IMR-90 (cell line): ENCODE measurements at regions not wholly inside any gene's neighbourhood (a gene's known extent, or its start where the extent isn't known, plus 50 kb on each side); places are given as distances from the start of the nearest gene placed in this dataset.

Experiments
- ATAC-seq: fragments of 200-7000 bp; cut with Tn5 transposase; 2 replicates; pipeline ENCODE4 v1.9.1; 2020; ENCODE audit warnings: low read depth, mild to moderate bottlenecking, moderate library complexity
- BruUV-seq: library from RNA; stranded (reverse); fragments of 400-500 nt; replicated peaks from 2 replicates; lab custom pipeline; 2021; lab: Mats Ljungman, UMichigan
- CTCF ChIA-PET: fragments of 300-600 bp; formaldehyde crosslinking; extraction: SDS; loops from one replicate; lab custom pipeline; 2021; ENCODE audit warnings: antibody characterized with exemption; lab: Yijun Ruan, JAX
- POLR2A ChIA-PET: fragments of 300-600 bp; sonication (Branson Sonifier 250); formaldehyde crosslinking; loops from one replicate; lab custom pipeline; 2022; ENCODE audit warnings: antibody characterized with exemption; ENCODE audit not compliant: unreplicated experiment; lab: Charles Lee
- DNase-seq: peaks from one replicate; pipeline ENCODE4 v3.0.0; 2013
- H2AFZ ChIP-seq: replicated peaks from 2 replicates; pipeline ENCODE3; 2013; ENCODE audit warnings: low read length, mild to moderate bottlenecking; ENCODE audit not compliant: poor library complexity
- H2AK5ac ChIP-seq: 2 replicates; pipeline ENCODE4 v1.6.1; 2013; ENCODE audit warnings: low read depth, low read length, inconsistent platforms
- H2AK9ac ChIP-seq: replicated peaks from 2 replicates; pipeline ENCODE3; 2013; ENCODE audit warnings: mild to moderate bottlenecking, low read depth, low read length, moderate library complexity; ENCODE audit not compliant: poor library complexity
- H2BK120ac ChIP-seq: 2 replicates; pipeline ENCODE4 v1.6.1; 2013; ENCODE audit warnings: low read depth, low read length, inconsistent platforms
- H2BK15ac ChIP-seq: 3 replicates; pipeline ENCODE4 v1.6.1; 2013; ENCODE audit warnings: low read depth, low read length, inconsistent platforms
- H2BK20ac ChIP-seq: 2 replicates; pipeline ENCODE4 v1.6.1; 2013; ENCODE audit warnings: low read depth, mild to moderate bottlenecking, inconsistent platforms, low read length, moderate library complexity
- H2BK5ac ChIP-seq: 2 replicates; pipeline ENCODE4 v1.6.1; 2013; ENCODE audit warnings: mild to moderate bottlenecking, low read depth, low read length, inconsistent platforms; ENCODE audit not compliant: poor library complexity, severe bottlenecking
- H3K14ac ChIP-seq: replicated peaks from 2 replicates; pipeline ENCODE4 v1.6.1; 2013; ENCODE audit warnings: low read depth, low read length, inconsistent platforms
- H3K18ac ChIP-seq: 2 replicates; pipeline ENCODE4 v1.6.1; 2013; ENCODE audit warnings: low read depth, low read length, control low read depth
- H3K23ac ChIP-seq: 2 replicates; pipeline ENCODE4 v1.6.1; 2013; ENCODE audit warnings: low read depth, low read length, inconsistent platforms
- H3K27ac ChIP-seq: 2 replicates; pipeline ENCODE4 v1.5.1; 2013; ENCODE audit warnings: mild to moderate bottlenecking, control low read depth, low read length; ENCODE audit not compliant: insufficient read depth
- H3K27me3 ChIP-seq: 2 replicates; pipeline ENCODE4 v1.6.1; 2013; ENCODE audit warnings: low read length; ENCODE audit not compliant: control insufficient read depth, insufficient read depth
- H3K36me3 ChIP-seq: 2 replicates; pipeline ENCODE4 v1.6.1; 2013; ENCODE audit warnings: low read length, mixed read lengths; ENCODE audit not compliant: control insufficient read depth, insufficient read depth
- H3K4ac ChIP-seq: 2 replicates; pipeline ENCODE4 v1.6.1; 2013; ENCODE audit warnings: low read depth, low read length, inconsistent platforms
- H3K4me1 ChIP-seq: 2 replicates; pipeline ENCODE4 v1.6.1; 2013; ENCODE audit warnings: low read length, mixed read lengths; ENCODE audit not compliant: control insufficient read depth, insufficient read depth
- H3K4me2 ChIP-seq: 2 replicates; pipeline ENCODE4 v1.6.1; 2013; ENCODE audit warnings: low read depth, mild to moderate bottlenecking, control low read depth, low read length, moderate library complexity
- H3K4me3 ChIP-seq: 2 replicates; pipeline ENCODE4 v1.5.1; 2013; ENCODE audit warnings: low read depth, mild to moderate bottlenecking, control low read depth, low read length, moderate library complexity; ENCODE audit not compliant: insufficient read depth
- H3K56ac ChIP-seq: 2 replicates; pipeline ENCODE4 v1.6.1; 2013; ENCODE audit warnings: low read length, inconsistent platforms; ENCODE audit not compliant: insufficient read depth; ENCODE audit errors: extremely low read depth
- H3K79me1 ChIP-seq, 2 experiments: 2 replicates each; pipeline ENCODE4 v1.6.1; 2013; ENCODE audit warnings: low read length in 2 of 2, inconsistent platforms in 1 of 2, low read depth in 1 of 2
- H3K9ac ChIP-seq: 2 replicates; pipeline ENCODE4 v1.6.1; 2013; ENCODE audit warnings: low read depth, low read length, control low read depth
- H3K9me1 ChIP-seq: 2 replicates; pipeline ENCODE4 v1.6.1; 2013; ENCODE audit warnings: low read length, inconsistent platforms; ENCODE audit not compliant: insufficient read depth
- H3K9me3 ChIP-seq: 2 replicates; pipeline ENCODE4 v1.6.1; 2013; ENCODE audit warnings: low read length; ENCODE audit not compliant: control insufficient read depth, insufficient read depth
- H4K20me1 ChIP-seq: 2 replicates; pipeline ENCODE4 v1.6.1; 2013; ENCODE audit warnings: low read length, inconsistent platforms; ENCODE audit not compliant: insufficient read depth
- H4K5ac ChIP-seq: 2 replicates; pipeline ENCODE4 v1.6.1; 2013; ENCODE audit warnings: mild to moderate bottlenecking, low read depth, low read length, control low read depth
- H4K8ac ChIP-seq, 2 experiments: 2 replicates each; pipeline ENCODE4 v1.6.1; 2013; ENCODE audit warnings: low read depth in 2 of 2, low read length in 2 of 2, control low read depth in 1 of 2, inconsistent platforms in 1 of 2
- H4K91ac ChIP-seq: 2 replicates; pipeline ENCODE4 v1.6.1; 2013; ENCODE audit warnings: low read depth, low read length, inconsistent platforms; ENCODE audit not compliant: insufficient read depth
- CEBPB ChIP-seq: IDR thresholded peaks from 2 replicates; pipeline ENCODE4 v1.6.1; 2012; ENCODE audit warnings: low read depth, low read length, improper control_type of control experiment
- CHD1 ChIP-seq: IDR thresholded peaks from 2 replicates; pipeline ENCODE4 v1.6.1; 2012; ENCODE audit warnings: low read depth, low read length, improper control_type of control experiment
- FOS ChIP-seq: fragments of 150-350 bp; IDR thresholded peaks from 2 replicates; pipeline ENCODE4 v1.6.1; 2016; ENCODE audit warnings: low read depth, low read length
- MAZ ChIP-seq: IDR thresholded peaks from 2 replicates; pipeline ENCODE4 v1.6.1; 2012; ENCODE audit warnings: low read depth, mild to moderate bottlenecking, low read length, improper control_type of control experiment, moderate library complexity, borderline replicate concordance
- MXI1 ChIP-seq: IDR thresholded peaks from 2 replicates; pipeline ENCODE4 v1.6.1; 2012; ENCODE audit warnings: low read depth, mild to moderate bottlenecking, low read length, moderate library complexity, borderline replicate concordance
- NFE2L2 ChIP-seq: fragments of 150-350 bp; IDR thresholded peaks from 2 replicates; pipeline ENCODE4 v1.6.1; 2016; ENCODE audit warnings: low read depth, mild to moderate bottlenecking, low read length
- POLR2A ChIP-seq: IDR thresholded peaks from 2 replicates; pipeline ENCODE4 v1.6.1; 2012; ENCODE audit warnings: mild to moderate bottlenecking, low read depth, low read length
- RAD21 ChIP-seq: IDR thresholded peaks from 2 replicates; pipeline ENCODE4 v1.6.1; 2012; ENCODE audit warnings: low read length, improper control_type of control experiment
- RFX5 ChIP-seq: IDR thresholded peaks from 2 replicates; pipeline ENCODE4 v1.8.0; 2012; ENCODE audit warnings: low read depth, mild to moderate bottlenecking, low read length, moderate library complexity
- SMC3 ChIP-seq: fragments of 150-350 bp; IDR thresholded peaks from 2 replicates; pipeline ENCODE4 v1.6.1; 2016; ENCODE audit warnings: low read depth, mild to moderate bottlenecking, antibody characterized with exemption, low read length, moderate library complexity
- WGBS, 2 experiments: methylation state at CpG; one replicate each; pipeline versions ENCODE4 v1.1.5 to v1.1.7; 2013; ENCODE audit warnings: missing lambda C conversion rate in 2 of 2; ENCODE audit not compliant: insufficient read length in 1 of 2; ENCODE audit errors: extremely low coverage in 2 of 2; 5-methylcytosine and 5-hydroxymethylcytosine counted together
- dilution Hi-C: fragments of 300-500 bp; cut with HindIII; formaldehyde crosslinking; loops from one replicate; pipeline ENCODE4 v1.14.3; 2018; ENCODE audit warnings: low sequenced_read_pairs; ENCODE audit not compliant: unreplicated experiment
- in situ Hi-C: fragments of 300-500 bp; cut with MboI; formaldehyde crosslinking; loops from 3 replicates; pipeline ENCODE4 v1.14.3; 2019; ENCODE audit warnings: low sequenced_read_pairs, inconsistent platforms, mixed read lengths
- intact Hi-C: fragments of 100-400 bp; cut with micrococcal nuclease; formaldehyde crosslinking; loops from 2 replicates; pipeline ENCODE4 v1.10.0; 2022
- TF ChIP-seq, protein P1 (sequence below): fragments of 150-350 bp; IDR thresholded peaks from 2 replicates; pipeline ENCODE4 v1.6.1; 2017; ENCODE audit warnings: mild to moderate bottlenecking, antibody characterized with exemption, low read length, low read depth
- TF ChIP-seq, protein P2 (sequence below): conservative IDR thresholded peaks from 2 replicates; pipeline ENCODE4 v1.5.1; 2012; ENCODE audit warnings: mild to moderate bottlenecking, low read depth, low read length, improper control_type of control experiment

DNA sequence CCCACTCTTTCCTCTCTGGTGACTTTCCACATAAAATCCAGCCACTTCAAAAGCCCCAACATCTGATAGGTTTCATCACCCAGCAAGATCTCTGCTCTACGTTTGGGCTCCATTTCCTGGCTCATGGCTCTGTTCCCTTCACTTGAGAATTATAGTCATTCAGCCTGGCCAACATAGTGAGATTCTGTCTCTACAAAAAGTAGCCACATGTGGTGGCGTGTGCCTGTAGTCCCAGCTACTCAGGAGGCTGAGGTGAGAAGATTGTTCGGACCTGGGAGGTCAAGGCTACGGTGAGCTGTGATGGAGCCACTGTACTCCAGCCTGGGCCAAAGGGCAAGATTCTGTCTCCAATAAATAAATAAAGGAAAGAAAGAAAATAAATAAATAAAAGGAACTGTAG is 83.3 kb upstream of the IGFBPL1 start:
- Histone ChIP-seq H2AK9ac (no peak overlapping the region), H3K23ac (no peak overlapping the region), H4K20me1 (no peaks in the 10 kb centered on the region), H3K14ac (no peak overlapping the region), H3K4me1 (no peaks in the 10 kb centered on the region), H3K79me1 (no peaks in the 10 kb centered on the region), H4K91ac (no peak overlapping the region), H2AK5ac (no peak overlapping the region), H3K9me3 (no peaks in the 10 kb centered on the region), H2AFZ (no peak overlapping the region), H3K9me1 (no peaks in the 10 kb centered on the region), H2BK20ac (no peak overlapping the region), H3K27ac (no peak overlapping the region), H4K8ac (no peak overlapping the region), H3K36me3 (no peaks in the 10 kb centered on the region), H4K5ac (no peak overlapping the region), H2BK5ac (no peak overlapping the region), H2BK15ac (no peak overlapping the region), H2BK120ac (no peak overlapping the region), H3K4ac (no peak overlapping the region), H3K4me2 (no peak overlapping the region), H3K9ac (no peak overlapping the region), H3K27me3 (peaks cover 1% of the 10 kb centered on the region; the same call in 1 of the 2 replicates), H3K18ac (no peak overlapping the region), H3K56ac (no peak overlapping the region), H3K4me3 (no peak overlapping the region)
- CTCF ChIA-PET, result no interaction called here
- DNase-seq (no peak), ATAC-seq (no peak)
- POLR2A ChIA-PET, result no interaction called here
- dilution Hi-C loops (no loop called here), in situ Hi-C loops (loop anchor here (10.0 kb wide), 1 partner anchor 53 kb away; no protein-coding TSS in a partner anchor), intact Hi-C loops (no loop called here)
- TF ChIP-seq, protein P1, sequence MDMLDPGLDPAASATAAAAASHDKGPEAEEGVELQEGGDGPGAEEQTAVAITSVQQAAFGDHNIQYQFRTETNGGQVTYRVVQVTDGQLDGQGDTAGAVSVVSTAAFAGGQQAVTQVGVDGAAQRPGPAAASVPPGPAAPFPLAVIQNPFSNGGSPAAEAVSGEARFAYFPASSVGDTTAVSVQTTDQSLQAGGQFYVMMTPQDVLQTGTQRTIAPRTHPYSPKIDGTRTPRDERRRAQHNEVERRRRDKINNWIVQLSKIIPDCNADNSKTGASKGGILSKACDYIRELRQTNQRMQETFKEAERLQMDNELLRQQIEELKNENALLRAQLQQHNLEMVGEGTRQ, result no peak
- TF ChIP-seq MAZ, result no peak
- no peak for TF ChIP-seq NFE2L2
- no peak for TF ChIP-seq CHD1
- TF ChIP-seq FOS, result no peak
- no peak for TF ChIP-seq CEBPB
- TF ChIP-seq, protein P2, sequence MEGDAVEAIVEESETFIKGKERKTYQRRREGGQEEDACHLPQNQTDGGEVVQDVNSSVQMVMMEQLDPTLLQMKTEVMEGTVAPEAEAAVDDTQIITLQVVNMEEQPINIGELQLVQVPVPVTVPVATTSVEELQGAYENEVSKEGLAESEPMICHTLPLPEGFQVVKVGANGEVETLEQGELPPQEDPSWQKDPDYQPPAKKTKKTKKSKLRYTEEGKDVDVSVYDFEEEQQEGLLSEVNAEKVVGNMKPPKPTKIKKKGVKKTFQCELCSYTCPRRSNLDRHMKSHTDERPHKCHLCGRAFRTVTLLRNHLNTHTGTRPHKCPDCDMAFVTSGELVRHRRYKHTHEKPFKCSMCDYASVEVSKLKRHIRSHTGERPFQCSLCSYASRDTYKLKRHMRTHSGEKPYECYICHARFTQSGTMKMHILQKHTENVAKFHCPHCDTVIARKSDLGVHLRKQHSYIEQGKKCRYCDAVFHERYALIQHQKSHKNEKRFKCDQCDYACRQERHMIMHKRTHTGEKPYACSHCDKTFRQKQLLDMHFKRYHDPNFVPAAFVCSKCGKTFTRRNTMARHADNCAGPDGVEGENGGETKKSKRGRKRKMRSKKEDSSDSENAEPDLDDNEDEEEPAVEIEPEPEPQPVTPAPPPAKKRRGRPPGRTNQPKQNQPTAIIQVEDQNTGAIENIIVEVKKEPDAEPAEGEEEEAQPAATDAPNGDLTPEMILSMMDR, result no peak
- TF ChIP-seq RFX5, result no peak
- no peak for TF ChIP-seq MXI1
- TF ChIP-seq SMC3, result no peak
- TF ChIP-seq RAD21, result no peak
- no peak for TF ChIP-seq POLR2A
- WGBS, 2 experiments, result 14% methylated on average over 1 of the region's 4 CpGs; no CpG with 5 or more reads in 1 of the 2 experiments
- no TSS peak for BruUV-seq
